ENCODE measurements at regions not wholly inside any gene's neighbourhood (a gene's known extent, or its start where the extent isn't known, plus 50 kb on each side); places are given as distances from the start of the nearest gene placed in this dataset.

- TF ChIP-seq CTCF (IDR thresholded peaks at IDR 0.05; ENCODE audit: low read depth, low read length) (no peak), EZH2phosphoT487 (IDR thresholded peaks at IDR 0.05; ENCODE audit: low read depth) (no peak)
These were observed 287.9 kb upstream of the ESRRG start for GRCh38 chr1:217011097-217011496.

Data from OCI-LY3 (cell line).